ENCODE measurements at regions not wholly inside any gene's neighbourhood (a gene's known extent, or its start where the extent isn't known, plus 50 kb on each side); places are given as distances from the start of the nearest gene placed in this dataset.
A peak's percentile ranks its signal among the peaks of the same experiment; 100 is the strongest.

GRCh38 chr5:164966611-164967010, 1461.2 kb downstream of the MAT2B start:
- no peak for DNase-seq (ENCODE audit: low read depth)
- TF ChIP-seq CTCF (IDR thresholded peaks at IDR 0.05; ENCODE audit: control insufficient read depth, extremely low read depth, insufficient read depth), result no peak
- H3K4me3 ChIP-seq (ENCODE audit: low read depth, low read length), result no peak overlapping the region

GRCh38 chr5:164967354-164967753, 1461.9 kb downstream of the MAT2B start:
- TF ChIP-seq CTCF (IDR thresholded peaks at IDR 0.05; ENCODE audit: control insufficient read depth, extremely low read depth, insufficient read depth), result no peak
- H3K4me3 ChIP-seq (ENCODE audit: low read depth, low read length), result no peak overlapping the region
- DNase-seq (ENCODE audit: low read depth), result no peak

- DNase-seq (ENCODE audit: low read depth), result peak; percentile 91
- TF ChIP-seq CTCF (IDR thresholded peaks at IDR 0.05; ENCODE audit: control insufficient read depth, extremely low read depth, insufficient read depth), result no peak
- no peak overlapping the region for H3K4me3 ChIP-seq (ENCODE audit: low read depth, low read length)
These were observed 1467.6 kb downstream of the MAT2B start for GRCh38 chr5:164972973-164973372.

- no peak for DNase-seq (ENCODE audit: low read depth)
- no peak for TF ChIP-seq CTCF (IDR thresholded peaks at IDR 0.05; ENCODE audit: control insufficient read depth, extremely low read depth, insufficient read depth)
- no peak overlapping the region for H3K4me3 ChIP-seq (ENCODE audit: low read depth, low read length)
These were observed 1470.6 kb downstream of the MAT2B start for GRCh38 chr5:164975986-164976385.

GRCh38 chr5:164980480-164980879, 1475.1 kb downstream of the MAT2B start:
- no peak for DNase-seq (ENCODE audit: low read depth)
- no peak overlapping the region for H3K4me3 ChIP-seq (ENCODE audit: low read depth, low read length)
- TF ChIP-seq CTCF (IDR thresholded peaks at IDR 0.05; ENCODE audit: control insufficient read depth, extremely low read depth, insufficient read depth), result no peak

- H3K4me3 ChIP-seq (ENCODE audit: low read depth, low read length), result no peak overlapping the region
- DNase-seq (ENCODE audit: low read depth), result no peak
- no peak for TF ChIP-seq CTCF (IDR thresholded peaks at IDR 0.05; ENCODE audit: control insufficient read depth, extremely low read depth, insufficient read depth)
These were observed 1492.7 kb downstream of the MAT2B start for GRCh38 chr5:164998142-164998541.

GRCh38 chr5:164998590-164998989, 1493.2 kb downstream of the MAT2B start:
- no peak for TF ChIP-seq CTCF (IDR thresholded peaks at IDR 0.05; ENCODE audit: control insufficient read depth, extremely low read depth, insufficient read depth)
- DNase-seq (ENCODE audit: low read depth), result no peak
- no peak overlapping the region for H3K4me3 ChIP-seq (ENCODE audit: low read depth, low read length)

All from LNCaP clone FGC (cell line).